ENCODE measurements at regions not wholly inside any gene's neighbourhood (a gene's known extent, or its start where the extent isn't known, plus 50 kb on each side); places are given as distances from the start of the nearest gene placed in this dataset.
A peak's percentile ranks its signal among the peaks of the same experiment; 100 is the strongest.

DNA sequence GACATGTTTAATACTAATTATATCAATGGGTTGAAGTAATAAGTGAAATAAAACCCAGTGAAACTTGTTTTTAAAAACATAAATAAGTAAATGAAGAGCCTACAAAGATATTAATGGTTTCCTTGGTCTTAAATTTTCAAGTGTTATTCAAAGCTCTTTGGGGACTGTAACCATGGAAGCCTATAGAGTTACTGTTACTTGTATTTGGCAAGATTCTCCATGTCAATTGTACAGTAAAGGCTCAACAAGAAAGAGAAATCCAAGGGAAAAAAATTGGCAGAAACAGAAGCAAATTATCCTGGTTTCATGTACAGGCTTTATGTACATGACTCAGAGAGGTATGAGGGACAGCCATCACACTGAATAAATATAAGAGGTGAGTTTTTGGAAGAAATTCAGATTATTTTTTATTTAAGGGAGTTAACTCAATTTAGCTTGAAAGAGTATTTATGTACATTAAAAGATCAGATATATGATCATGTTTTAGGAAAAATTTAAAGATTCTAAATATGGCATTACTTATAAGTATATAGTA, 151.1 kb upstream of the HMGA2 start:
- Histone ChIP-seq H3F3A (replicated peaks; ENCODE audit: insufficient read depth) (peaks cover 32% of the 10 kb centered on the region), H3K27me3 (ENCODE audit: insufficient read depth) (no peaks in the 10 kb centered on the region), H3K4me1 (ENCODE audit: control insufficient read depth in 1 of 2, insufficient read depth in 2 of 2, low read depth in 1 of 2, low read length in 1 of 2) (peaks cover 0 to 37% of the 10 kb centered on the region in 2 experiments; a peak in 3 of 4 replicates), H3K9me3 (no peaks in the 10 kb centered on the region), H3K36me3 (replicated peaks in 1 of 2; ENCODE audit: control insufficient read depth in 1 of 2, insufficient read depth in 2 of 2, low read length in 1 of 2) (no peaks in the 10 kb centered on the region), H3K4me2 (no peak overlapping the region), H3K4me3 (ENCODE audit: low read depth in 2 of 2, low read length in 1 of 2) (no peak overlapping the region), H3K79me2 (ENCODE audit: insufficient read depth) (no peaks in the 10 kb centered on the region), H3K27ac (ENCODE audit: low read depth in 2 of 2, low read length in 1 of 2) (peak overlapping the region; percentile 28 to 94; a peak in 3 of 4 replicates), H4K20me1 (ENCODE audit: insufficient read depth) (no peaks in the 10 kb centered on the region), H3K9me2 (no peaks in the 10 kb centered on the region), H2AFZ (ENCODE audit: low read depth) (no peak overlapping the region), H3K9ac (peak overlapping the region; percentile 15; the same call in 1 of the 2 replicates)
- ChIA-PET CTCF (no interaction called here), POLR2A (no interaction called here)
- DNase-seq = no peak
- TF ChIP-seq, protein P1, sequence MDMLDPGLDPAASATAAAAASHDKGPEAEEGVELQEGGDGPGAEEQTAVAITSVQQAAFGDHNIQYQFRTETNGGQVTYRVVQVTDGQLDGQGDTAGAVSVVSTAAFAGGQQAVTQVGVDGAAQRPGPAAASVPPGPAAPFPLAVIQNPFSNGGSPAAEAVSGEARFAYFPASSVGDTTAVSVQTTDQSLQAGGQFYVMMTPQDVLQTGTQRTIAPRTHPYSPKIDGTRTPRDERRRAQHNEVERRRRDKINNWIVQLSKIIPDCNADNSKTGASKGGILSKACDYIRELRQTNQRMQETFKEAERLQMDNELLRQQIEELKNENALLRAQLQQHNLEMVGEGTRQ (IDR thresholded peaks at IDR 0.05; ENCODE audit: borderline replicate concordance, low read depth, low read length) = no peak
- TF ChIP-seq, protein P2, sequence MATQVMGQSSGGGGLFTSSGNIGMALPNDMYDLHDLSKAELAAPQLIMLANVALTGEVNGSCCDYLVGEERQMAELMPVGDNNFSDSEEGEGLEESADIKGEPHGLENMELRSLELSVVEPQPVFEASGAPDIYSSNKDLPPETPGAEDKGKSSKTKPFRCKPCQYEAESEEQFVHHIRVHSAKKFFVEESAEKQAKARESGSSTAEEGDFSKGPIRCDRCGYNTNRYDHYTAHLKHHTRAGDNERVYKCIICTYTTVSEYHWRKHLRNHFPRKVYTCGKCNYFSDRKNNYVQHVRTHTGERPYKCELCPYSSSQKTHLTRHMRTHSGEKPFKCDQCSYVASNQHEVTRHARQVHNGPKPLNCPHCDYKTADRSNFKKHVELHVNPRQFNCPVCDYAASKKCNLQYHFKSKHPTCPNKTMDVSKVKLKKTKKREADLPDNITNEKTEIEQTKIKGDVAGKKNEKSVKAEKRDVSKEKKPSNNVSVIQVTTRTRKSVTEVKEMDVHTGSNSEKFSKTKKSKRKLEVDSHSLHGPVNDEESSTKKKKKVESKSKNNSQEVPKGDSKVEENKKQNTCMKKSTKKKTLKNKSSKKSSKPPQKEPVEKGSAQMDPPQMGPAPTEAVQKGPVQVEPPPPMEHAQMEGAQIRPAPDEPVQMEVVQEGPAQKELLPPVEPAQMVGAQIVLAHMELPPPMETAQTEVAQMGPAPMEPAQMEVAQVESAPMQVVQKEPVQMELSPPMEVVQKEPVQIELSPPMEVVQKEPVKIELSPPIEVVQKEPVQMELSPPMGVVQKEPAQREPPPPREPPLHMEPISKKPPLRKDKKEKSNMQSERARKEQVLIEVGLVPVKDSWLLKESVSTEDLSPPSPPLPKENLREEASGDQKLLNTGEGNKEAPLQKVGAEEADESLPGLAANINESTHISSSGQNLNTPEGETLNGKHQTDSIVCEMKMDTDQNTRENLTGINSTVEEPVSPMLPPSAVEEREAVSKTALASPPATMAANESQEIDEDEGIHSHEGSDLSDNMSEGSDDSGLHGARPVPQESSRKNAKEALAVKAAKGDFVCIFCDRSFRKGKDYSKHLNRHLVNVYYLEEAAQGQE (IDR thresholded peaks at IDR 0.05; ENCODE audit: low read depth, low read length) = no peak
- TF ChIP-seq RCOR1 (IDR thresholded peaks at IDR 0.05; ENCODE audit: low read length) (no peak), FOSL2 (IDR thresholded peaks at IDR 0.05; ENCODE audit: borderline replicate concordance, low read depth) (no peak), GABPA (IDR thresholded peaks at IDR 0.05; ENCODE audit: low read depth) (no peak), TCF12 (IDR thresholded peaks at IDR 0.05) (no peak), FOXJ3 (CRISPR knock-in tag; IDR thresholded peaks at IDR 0.05) (no peak), GATA2 (CRISPR knock-in tag; IDR thresholded peaks at IDR 0.05) (no peak), YY1 (IDR thresholded peaks at IDR 0.05; ENCODE audit: low read depth) (no peak), SMC3 (IDR thresholded peaks at IDR 0.05; ENCODE audit: low read depth, low read length) (no peak)
- TF ChIP-seq, protein P3, sequence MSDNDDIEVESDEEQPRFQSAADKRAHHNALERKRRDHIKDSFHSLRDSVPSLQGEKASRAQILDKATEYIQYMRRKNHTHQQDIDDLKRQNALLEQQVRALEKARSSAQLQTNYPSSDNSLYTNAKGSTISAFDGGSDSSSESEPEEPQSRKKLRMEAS (IDR thresholded peaks at IDR 0.05; ENCODE audit: low read depth) = no peak
- TF ChIP-seq, protein P4, sequence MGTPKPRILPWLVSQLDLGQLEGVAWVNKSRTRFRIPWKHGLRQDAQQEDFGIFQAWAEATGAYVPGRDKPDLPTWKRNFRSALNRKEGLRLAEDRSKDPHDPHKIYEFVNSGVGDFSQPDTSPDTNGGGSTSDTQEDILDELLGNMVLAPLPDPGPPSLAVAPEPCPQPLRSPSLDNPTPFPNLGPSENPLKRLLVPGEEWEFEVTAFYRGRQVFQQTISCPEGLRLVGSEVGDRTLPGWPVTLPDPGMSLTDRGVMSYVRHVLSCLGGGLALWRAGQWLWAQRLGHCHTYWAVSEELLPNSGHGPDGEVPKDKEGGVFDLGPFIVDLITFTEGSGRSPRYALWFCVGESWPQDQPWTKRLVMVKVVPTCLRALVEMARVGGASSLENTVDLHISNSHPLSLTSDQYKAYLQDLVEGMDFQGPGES (IDR thresholded peaks at IDR 0.05; ENCODE audit: low read depth, low read length) = no peak

Measured in SK-N-SH (cell line).